Ovary (tissue), 7 donors: ENCODE measurements at regions not wholly inside any gene's neighbourhood (a gene's known extent, or its start where the extent isn't known, plus 50 kb on each side); places are given as distances from the start of the nearest gene placed in this dataset.
"Not testable (repeated sequence)": the region's sequence is repeated elsewhere in the genome, so short reads cannot be mapped to it uniquely, and the experiment has no call there.

Experiments
- DNase-seq, 5 donors: peaks; one replicate each; pipeline ENCODE4 v3.0.0-alpha.2; 2019 to 2020
- H3K27ac ChIP-seq, 2 donors: fragments of 200-600 bp; one replicate each; pipeline versions ENCODE4 v1.5.1 to v1.8.0; 2019 to 2022
- H3K27me3 ChIP-seq: fragments of 200-600 bp; one replicate; pipeline ENCODE4 v1.8.0; 2022
- H3K36me3 ChIP-seq: fragments of 200-600 bp; sonication (generic); one replicate; pipeline ENCODE4 v1.5.1; 2019
- H3K4me1 ChIP-seq: one replicate; pipeline ENCODE4 v1.8.1; 2013; ENCODE audit warnings: mild to moderate bottlenecking, moderate library complexity; ENCODE audit not compliant: insufficient read depth
- H3K4me3 ChIP-seq: fragments of 200-600 bp; sonication (generic); one replicate; pipeline ENCODE4 v1.5.1; 2017
- H3K9me3 ChIP-seq, 2 donors: fragments of 200-600 bp in 1 of 2; sonication (generic) in 1 of 2; one replicate each; pipeline versions ENCODE4 v1.5.1 to v1.8.1; 2013 to 2019; ENCODE audit warnings: mild to moderate bottlenecking in 1 of 2, moderate library complexity in 1 of 2
- WGBS, 3 donors: extraction: QIAGEN DNeasy Blood & Tissue Kit in 1 of 3; methylation state at CpG; one replicate each; pipeline versions ENCODE4 v1.1.5 to v1.1.7; 2013 to 2017; 5-methylcytosine and 5-hydroxymethylcytosine counted together
- intact Hi-C, 4 donors: fragments of 100-400 bp; cut with DNase I; formaldehyde crosslinking; loops; one replicate each; pipeline versions ENCODE4 v1.11.0 to v1.15.1; 2022 to 2023
- donor health status: DM: no; HTN: no; CAD: no; lungs with moderate emphysema.
- donor health status: DM: no; HTN: no; CAD: no.
- donor health status: Bipolar disorder and iron deficiency.
- donor health status: DM: no; HTN: no; CAD: no.
- donor health status: DM: yes; HTN: yes; CAD: no.

- H3K27ac ChIP-seq, intact Hi-C loops, H3K9me3 ChIP-seq, H3K4me3 ChIP-seq, H3K4me1 ChIP-seq, H3K27me3 ChIP-seq, H3K36me3 ChIP-seq, DNase-seq: not testable (repeated sequence)
- WGBS, 3 donors = 72 to 94% (median 83%) methylated on average over 6 to 28 of the region's 32 CpGs
These were observed 443.2 kb upstream of the ZNF722 start for GRCh38 chr7:63555226-63555994.

GRCh38 chr7:63556223-63556622 is 442.4 kb upstream of the ZNF722 start:
- H3K4me3 ChIP-seq, intact Hi-C loops, H3K27ac ChIP-seq, DNase-seq, H3K9me3 ChIP-seq, H3K36me3 ChIP-seq, H3K27me3 ChIP-seq, H3K4me1 ChIP-seq: not testable (repeated sequence)
- 54% methylated on average over 14 of the region's 24 CpGs; no CpG with 5 or more reads in 2 of the 3 donors for WGBS, 3 donors

GRCh38 chr7:63559016-63559415 is 439.6 kb upstream of the ZNF722 start:
- DNase-seq, intact Hi-C loops, H3K4me3 ChIP-seq, H3K4me1 ChIP-seq, H3K27ac ChIP-seq, H3K36me3 ChIP-seq, H3K27me3 ChIP-seq, H3K9me3 ChIP-seq: not testable (repeated sequence)
- WGBS, 3 donors = 87 to 96% (median 96%) methylated on average over 8 to 9 of the region's 12 CpGs

GRCh38 chr7:63559826-63560465 is 438.7 kb upstream of the ZNF722 start:
- DNase-seq = not testable (repeated sequence)
- WGBS, 3 donors = 89 to 93% (median 91%) methylated on average over 18 to 24 of the region's 27 CpGs

GRCh38 chr7:63561911-63562310 is 436.7 kb upstream of the ZNF722 start:
- H3K9me3 ChIP-seq, H3K27ac ChIP-seq, H3K36me3 ChIP-seq, H3K27me3 ChIP-seq, DNase-seq, H3K4me3 ChIP-seq, intact Hi-C loops, H3K4me1 ChIP-seq: not testable (repeated sequence)
- WGBS, 3 donors = 76 to 81% (median 78%) methylated on average over 4 to 6 of the region's 11 CpGs

More at GRCh38 chr7:63559826-63560465, 438.7 kb upstream of the ZNF722 start:
- H3K27me3 ChIP-seq, H3K9me3 ChIP-seq, intact Hi-C loops, H3K27ac ChIP-seq, H3K36me3 ChIP-seq, H3K4me3 ChIP-seq, H3K4me1 ChIP-seq: not testable (repeated sequence)

GRCh38 chr7:63562364-63563060 is 436.1 kb upstream of the ZNF722 start:
- WGBS, 3 donors = 86 to 89% (median 89%) methylated on average over 12 to 25 of the region's 26 CpGs
- DNase-seq, H3K36me3 ChIP-seq: not testable (repeated sequence)

GRCh38 chr7:63563151-63563940 is 435.3 kb upstream of the ZNF722 start:
- H3K36me3 ChIP-seq, H3K27me3 ChIP-seq, DNase-seq, H3K27ac ChIP-seq, intact Hi-C loops, H3K4me1 ChIP-seq, H3K9me3 ChIP-seq, H3K4me3 ChIP-seq: not testable (repeated sequence)
- WGBS, 3 donors = 86 to 93% (median 87%) methylated on average over 17 to 28 of the region's 31 CpGs

More at GRCh38 chr7:63562364-63563060, 436.1 kb upstream of the ZNF722 start:
- H3K4me1 ChIP-seq, H3K27ac ChIP-seq, H3K27me3 ChIP-seq, H3K4me3 ChIP-seq, H3K9me3 ChIP-seq, intact Hi-C loops: not testable (repeated sequence)

- WGBS, 3 donors = 88 to 92% (median 88%) methylated on average over 6 of the region's 7 CpGs
- intact Hi-C loops, H3K27me3 ChIP-seq, H3K9me3 ChIP-seq, DNase-seq, H3K4me1 ChIP-seq, H3K4me3 ChIP-seq, H3K36me3 ChIP-seq, H3K27ac ChIP-seq: not testable (repeated sequence)
These were observed 433.8 kb upstream of the ZNF722 start for GRCh38 chr7:63564882-63565281.

GRCh38 chr7:63566886-63567285 is 431.8 kb upstream of the ZNF722 start:
- H3K4me1 ChIP-seq, H3K36me3 ChIP-seq, H3K27me3 ChIP-seq, H3K4me3 ChIP-seq, H3K27ac ChIP-seq, intact Hi-C loops, H3K9me3 ChIP-seq: not testable (repeated sequence)
- peak in 1 of 5 donors; percentile 7 for DNase-seq
- WGBS, 3 donors = 71 to 77% (median 75%) methylated on average over 8 to 10 of the region's 11 CpGs

GRCh38 chr7:63567636-63568035 is 431.0 kb upstream of the ZNF722 start:
- WGBS, 3 donors = 87 to 93% (median 90%) methylated on average over 21 to 25 of the region's 25 CpGs
- DNase-seq = peak in 1 of 5 donors; percentile 13
- intact Hi-C loops = not testable (repeated sequence)

More at GRCh38 chr7:63567636-63568035, 431.0 kb upstream of the ZNF722 start:
- not testable (repeated sequence) for H3K9me3 ChIP-seq, H3K36me3 ChIP-seq, H3K27me3 ChIP-seq, H3K4me1 ChIP-seq, H3K4me3 ChIP-seq, H3K27ac ChIP-seq
